GM23248 (cell line): ENCODE measurements at regions not wholly inside any gene's neighbourhood (a gene's known extent, or its start where the extent isn't known, plus 50 kb on each side); places are given as distances from the start of the nearest gene placed in this dataset.
"Not testable (repeated sequence)": the region's sequence is repeated elsewhere in the genome, so short reads cannot be mapped to it uniquely, and the experiment has no call there.

Source experiments
- DNase-seq: peaks from one replicate; pipeline ENCODE4 v3.0.0-alpha.2; 2015
- H2AFZ ChIP-seq: fragments of 200-600 bp; sonication (generic); 2 replicates; pipeline ENCODE4 v1.6.1; 2016; ENCODE audit warnings: antibody characterized with exemption
- H3F3A ChIP-seq: fragments of 200-600 bp; sonication (generic); 2 replicates; pipeline ENCODE4 v1.6.1; 2016; ENCODE audit warnings: mild to moderate bottlenecking, antibody characterized with exemption, mixed run types; ENCODE audit not compliant: insufficient read depth
- H3K27ac ChIP-seq: fragments of 200-600 bp; sonication (generic); 2 replicates; pipeline ENCODE4 v1.5.1; 2016; ENCODE audit warnings: mild to moderate bottlenecking
- H3K27me3 ChIP-seq: fragments of 200-600 bp; sonication (generic); replicated peaks from 2 replicates; pipeline ENCODE4 v1.6.1; 2016; ENCODE audit warnings: mild to moderate bottlenecking; ENCODE audit not compliant: insufficient read depth
- H3K36me3 ChIP-seq: fragments of 200-600 bp; sonication (generic); 2 replicates; pipeline ENCODE4 v1.6.1; 2016; ENCODE audit warnings: low read depth, mild to moderate bottlenecking
- H3K4me1 ChIP-seq: fragments of 200-600 bp; sonication (generic); 2 replicates; pipeline ENCODE4 v1.6.1; 2016; ENCODE audit warnings: mild to moderate bottlenecking; ENCODE audit not compliant: insufficient read depth
- H3K4me2 ChIP-seq: fragments of 200-600 bp; sonication (generic); one replicate; pipeline ENCODE4 v1.6.1; 2016; ENCODE audit warnings: mild to moderate bottlenecking; ENCODE audit not compliant: unreplicated experiment
- H3K4me3 ChIP-seq: fragments of 200-600 bp; sonication (generic); 2 replicates; pipeline ENCODE4 v1.5.1; 2016; ENCODE audit warnings: mild to moderate bottlenecking
- H3K79me2 ChIP-seq: fragments of 200-600 bp; sonication (generic); 2 replicates; pipeline ENCODE4 v1.6.1; 2016; ENCODE audit warnings: mild to moderate bottlenecking; ENCODE audit not compliant: insufficient read depth
- H3K9ac ChIP-seq: fragments of 200-600 bp; sonication (generic); 2 replicates; pipeline ENCODE4 v1.6.1; 2016; ENCODE audit warnings: mild to moderate bottlenecking
- H3K9me2 ChIP-seq: fragments of 200-600 bp; sonication (generic); 2 replicates; pipeline ENCODE4 v1.6.1; 2016; ENCODE audit warnings: mixed run types, mild to moderate bottlenecking, moderate library complexity; ENCODE audit not compliant: insufficient read depth
- H3K9me3 ChIP-seq: fragments of 200-600 bp; sonication (generic); one replicate; pipeline ENCODE4 v1.6.1; 2017; ENCODE audit warnings: low read depth
- H4K20me1 ChIP-seq: fragments of 200-600 bp; sonication (generic); 2 replicates; pipeline ENCODE4 v1.6.0; 2016; ENCODE audit not compliant: insufficient read depth
- EZH2 ChIP-seq: fragments of 200-600 bp; sonication (generic); IDR thresholded peaks from 2 replicates; pipeline ENCODE4 v1.6.1; 2018; ENCODE audit warnings: antibody characterized with exemption, mild to moderate bottlenecking; ENCODE audit not compliant: insufficient read depth, poor library complexity, severe bottlenecking
- EZH2phosphoT487 ChIP-seq: fragments of 200-600 bp; sonication (generic); IDR thresholded peaks from 2 replicates; pipeline ENCODE4 v1.6.1; 2018; ENCODE audit warnings: antibody characterized with exemption, moderate library complexity, mild to moderate bottlenecking, low read depth; ENCODE audit not compliant: insufficient read depth
- WGBS, 2 experiments: methylation state at CpG; one replicate each; pipeline ENCODE4 v1.1.6; 2015 to 2017; ENCODE audit warnings: low lambda C conversion rate in 2 of 2, low coverage in 1 of 2; ENCODE audit errors: missing lambda C conversion rate in 2 of 2; 5-methylcytosine and 5-hydroxymethylcytosine counted together
- in situ Hi-C: fragments of 300-500 bp; cut with MboI; formaldehyde crosslinking; loops from 2 replicates; pipeline ENCODE4 v1.15.0; 2020

DNA sequence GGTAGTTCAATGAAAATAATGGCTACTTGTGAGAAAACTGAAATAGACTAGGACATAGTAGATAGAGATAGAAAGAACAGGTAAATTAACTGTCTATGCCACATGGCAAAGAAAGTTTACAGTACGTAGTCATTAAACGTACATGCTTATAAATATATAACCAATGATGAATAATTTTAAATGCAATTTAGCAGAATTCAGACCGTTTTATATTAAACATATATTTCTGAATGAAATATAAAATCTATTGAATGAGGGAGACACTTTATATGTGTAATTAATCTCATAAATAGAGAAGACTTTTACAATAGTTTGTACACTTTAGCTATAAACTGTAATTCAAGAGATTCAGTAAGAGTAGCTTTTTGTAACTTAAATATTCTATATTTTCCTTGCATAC is 124.4 kb upstream of the VPREB1 start:
- Histone ChIP-seq H3K27ac (no peak overlapping the region), H3K9me2 (no peaks in the 10 kb centered on the region), H3K4me3 (no peak overlapping the region), H3K9me3 (no peaks in the 10 kb centered on the region), H3K4me2 (no peak overlapping the region), H3K9ac (no peak overlapping the region), H4K20me1 (no peaks in the 10 kb centered on the region), H3K79me2 (no peaks in the 10 kb centered on the region), H3K4me1 (no peaks in the 10 kb centered on the region), H3F3A (no peaks in the 10 kb centered on the region), H3K27me3 (peaks cover 13% of the 10 kb centered on the region), H3K36me3 (no peaks in the 10 kb centered on the region), H2AFZ (no peak overlapping the region)
- in situ Hi-C loops = no loop called here
- WGBS, 2 experiments = 64% methylated on average over 3 of the region's 3 CpGs
- no peak for DNase-seq
- TF ChIP-seq EZH2phosphoT487 (no peak), EZH2 (no peak)

GRCh38 chr22:22118987-22119386 is 125.6 kb upstream of the VPREB1 start:
- Histone ChIP-seq H3K79me2 (no peaks in the 10 kb centered on the region), H3K9me3 (no peaks in the 10 kb centered on the region), H3K27ac (no peak overlapping the region), H3K9ac (no peak overlapping the region), H3F3A (no peaks in the 10 kb centered on the region), H3K27me3 (peaks cover 13% of the 10 kb centered on the region), H3K4me1 (no peaks in the 10 kb centered on the region), H3K9me2 (no peaks in the 10 kb centered on the region), H3K36me3 (no peaks in the 10 kb centered on the region), H4K20me1 (no peaks in the 10 kb centered on the region), H2AFZ (no peak overlapping the region), H3K4me3 (no peak overlapping the region), H3K4me2 (no peak overlapping the region)
- DNase-seq = no peak
- 81 to 93% methylated on average over 1 of the region's 1 CpG for WGBS, 2 experiments
- in situ Hi-C loops = no loop called here
- TF ChIP-seq EZH2phosphoT487 (no peak), EZH2 (no peak)

- in situ Hi-C loops, H3K9me3 ChIP-seq, H3K9ac ChIP-seq, H3K4me3 ChIP-seq, H3F3A ChIP-seq, H4K20me1 ChIP-seq, DNase-seq, H3K4me1 ChIP-seq, H3K79me2 ChIP-seq, H3K36me3 ChIP-seq, H2AFZ ChIP-seq, H3K27ac ChIP-seq, H3K4me2 ChIP-seq, H3K9me2 ChIP-seq: not testable (repeated sequence)
- peaks cover 13% of the 10 kb centered on the region for H3K27me3 ChIP-seq
- WGBS, 2 experiments = 33 to 43% methylated on average over 18 to 30 of the region's 54 CpGs
Measured at GRCh38 chr22:22117864-22118544, 126.6 kb upstream of the VPREB1 start.

DNA sequence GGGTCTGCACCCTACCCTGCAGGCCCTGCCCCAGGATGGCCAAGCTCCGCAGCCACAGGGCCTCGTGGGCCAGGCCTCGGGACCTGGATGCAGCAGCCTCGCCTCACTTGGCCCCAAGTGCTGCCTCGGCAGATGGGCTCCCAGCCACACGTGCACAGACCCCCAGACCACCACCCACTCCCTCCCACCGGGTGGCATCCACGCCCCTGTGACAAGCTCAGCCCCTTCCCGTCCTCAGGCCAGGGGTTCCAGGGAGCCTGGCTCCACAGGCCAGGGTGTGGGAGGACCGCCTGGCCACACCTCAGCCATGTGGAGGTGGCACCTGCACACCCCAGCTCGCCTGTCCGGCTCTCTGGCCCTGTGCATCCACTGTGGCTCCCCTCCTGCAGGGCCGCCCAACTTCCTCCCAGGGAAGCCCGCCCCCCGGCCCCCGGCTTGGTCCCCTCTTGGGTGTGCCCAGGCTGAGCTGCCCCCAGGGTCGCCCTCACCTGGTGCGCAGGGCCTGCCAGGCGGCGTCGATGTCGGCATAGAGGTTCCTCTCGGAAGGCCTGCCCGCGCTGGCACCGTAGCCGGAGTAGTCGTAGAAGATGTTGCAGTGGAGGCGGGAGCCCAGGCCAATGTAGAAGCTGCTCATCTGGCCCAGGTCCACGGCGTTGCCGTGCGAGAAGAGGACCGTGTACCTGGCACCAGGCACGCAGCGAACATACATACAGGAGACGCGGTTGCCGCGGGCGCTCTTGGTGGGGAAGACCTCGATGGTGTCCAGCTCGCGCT is 127.4 kb upstream of the VPREB1 start:
- H3K79me2 ChIP-seq, H3K27ac ChIP-seq, H3K4me1 ChIP-seq, H4K20me1 ChIP-seq, H2AFZ ChIP-seq, H3K9me3 ChIP-seq, H3K9me2 ChIP-seq, H3K4me3 ChIP-seq, H3F3A ChIP-seq, H3K36me3 ChIP-seq, in situ Hi-C loops, H3K4me2 ChIP-seq, H3K9ac ChIP-seq, DNase-seq: not testable (repeated sequence)
- 73 to 94% methylated on average over 14 to 24 of the region's 44 CpGs for WGBS, 2 experiments
- H3K27me3 ChIP-seq = peaks cover 13% of the 10 kb centered on the region

DNA sequence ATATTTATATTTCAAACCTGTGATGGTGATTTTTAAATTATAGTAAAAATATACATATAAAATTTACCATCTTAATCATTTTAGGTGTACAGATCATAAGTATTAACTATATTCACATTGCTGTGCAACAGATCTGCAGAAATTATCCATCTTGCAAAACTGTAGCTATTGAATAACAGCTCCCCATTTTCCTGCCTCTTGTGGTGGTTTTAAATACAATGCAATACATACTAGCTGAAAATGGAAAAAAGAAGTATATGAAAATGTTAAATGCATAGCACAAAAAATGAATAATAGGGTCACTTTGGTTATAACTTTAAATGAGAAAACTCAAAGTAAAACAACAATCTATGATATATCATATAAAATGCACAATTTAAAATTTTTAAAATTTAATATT is 130.9 kb upstream of the VPREB1 start:
- Histone ChIP-seq H3F3A (peaks cover 5% of the 10 kb centered on the region; the same call in 1 of the 2 replicates), H3K4me2 (no peak overlapping the region), H3K27me3 (peaks cover 5% of the 10 kb centered on the region; the same call in 1 of the 2 replicates), H3K79me2 (no peaks in the 10 kb centered on the region), H3K27ac (no peak overlapping the region), H3K9ac (no peak overlapping the region), H2AFZ (no peak overlapping the region), H4K20me1 (no peaks in the 10 kb centered on the region), H3K36me3 (no peaks in the 10 kb centered on the region), H3K4me3 (no peak overlapping the region), H3K9me2 (no peaks in the 10 kb centered on the region), H3K9me3 (no peaks in the 10 kb centered on the region), H3K4me1 (peaks cover 8% of the 10 kb centered on the region)
- DNase-seq = no peak
- TF ChIP-seq EZH2 = no peak
- no peak for TF ChIP-seq EZH2phosphoT487
- in situ Hi-C loops = no loop called here
